ENCODE measurements at regions not wholly inside any gene's neighbourhood (a gene's known extent, or its start where the extent isn't known, plus 50 kb on each side); places are given as distances from the start of the nearest gene placed in this dataset.

DNA sequence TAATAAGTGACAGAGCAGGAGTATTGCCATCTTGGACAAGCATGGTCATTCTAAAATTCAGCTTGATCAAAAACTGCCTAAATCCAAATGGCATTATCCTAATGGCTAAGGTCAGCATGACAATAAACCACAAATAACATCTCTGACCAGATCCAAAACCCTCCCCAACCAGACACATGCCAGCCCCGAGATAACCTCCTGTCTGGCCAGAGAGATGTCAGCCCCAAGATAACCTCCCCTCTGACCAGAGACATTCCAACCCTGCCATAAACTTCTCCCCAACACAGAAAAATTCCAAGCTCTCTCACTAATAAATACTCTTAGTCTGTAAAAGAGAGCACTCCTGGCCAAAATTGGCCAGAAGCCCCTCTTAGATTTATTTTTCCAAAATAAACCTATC is 470.5 kb upstream of the UBE2E2 start:
- DNase-seq (ENCODE audit: low read depth, low spot score) (no peak), FAIRE-seq (no peak)
- no peak overlapping the region for H3K4me3 ChIP-seq (replicated peaks in 1 of 3; ENCODE audit: insufficient read depth in 1 of 3, low read depth in 1 of 3, low read length in 3 of 3)
- no peaks in the 10 kb centered on the region for H3K36me3 ChIP-seq (ENCODE audit: control insufficient read depth in 2 of 2, extremely low read depth in 1 of 2, insufficient read depth in 2 of 2, low read length in 2 of 2)
- no peak overlapping the region for H3K4me2 ChIP-seq (ENCODE audit: insufficient read depth, low read length)
- no peak overlapping the region for H2AFZ ChIP-seq (ENCODE audit: low read depth, low read length)
- CTCF ChIA-PET = no interaction called here
- H3K9me3 ChIP-seq (replicated peaks; ENCODE audit: control insufficient read depth, insufficient read depth, low read length) = no peaks in the 10 kb centered on the region
- no peaks in the 10 kb centered on the region for H3K79me2 ChIP-seq (ENCODE audit: control insufficient read depth, insufficient read depth, low read length)
- intact Hi-C loops (cut with micrococcal nuclease) = no loop called here
- H3K9ac ChIP-seq (replicated peaks; ENCODE audit: extremely low read depth, insufficient read depth, low read length) = no peak overlapping the region
- H3K27me3 ChIP-seq (ENCODE audit: control insufficient read depth in 2 of 2, insufficient read depth in 2 of 2, low read length in 2 of 2) = no peaks in the 10 kb centered on the region
- BruUV-seq (replicated peaks) = no TSS peak
- no peak overlapping the region for H3K27ac ChIP-seq (ENCODE audit: insufficient read depth, low read depth, low read length)
- H3K9me1 ChIP-seq (replicated peaks; ENCODE audit: control insufficient read depth, extremely low read depth, insufficient read depth, low read length) = no peaks in the 10 kb centered on the region
- dilution Hi-C loops (cut with MboI; ENCODE audit: extremely low pct_ligation_motif_present, low sequenced_read_pairs) = no loop called here
- POLR2A ChIA-PET = no interaction called here
- no peaks in the 10 kb centered on the region for H3K4me1 ChIP-seq (ENCODE audit: control insufficient read depth, extremely low read depth, insufficient read depth, low read length)
- TF ChIP-seq JUN (IDR thresholded peaks at IDR 0.05; ENCODE audit: borderline replicate concordance, insufficient read depth, insufficient read length, low read depth) (no peak), FOS (IDR thresholded peaks at IDR 0.05; ENCODE audit: borderline replicate concordance, insufficient read depth, low read length) (no peak), EZH2 (IDR thresholded peaks at IDR 0.05; ENCODE audit: borderline replicate concordance, low read depth, low read length, severe bottlenecking) (no peak), GATA2 (IDR thresholded peaks at IDR 0.05; ENCODE audit: insufficient read depth, insufficient read length, low read depth, low read length) (no peak), MYC (IDR thresholded peaks at IDR 0.05; ENCODE audit: low read depth, low read length) (no peak), POLR2A (IDR thresholded peaks at IDR 0.05; ENCODE audit: low read depth, low read length) (no peak), POLR2AphosphoS5 (IDR thresholded peaks at IDR 0.05; ENCODE audit: insufficient read depth, low read depth, low read length) (no peak)
- TF ChIP-seq, protein P1, sequence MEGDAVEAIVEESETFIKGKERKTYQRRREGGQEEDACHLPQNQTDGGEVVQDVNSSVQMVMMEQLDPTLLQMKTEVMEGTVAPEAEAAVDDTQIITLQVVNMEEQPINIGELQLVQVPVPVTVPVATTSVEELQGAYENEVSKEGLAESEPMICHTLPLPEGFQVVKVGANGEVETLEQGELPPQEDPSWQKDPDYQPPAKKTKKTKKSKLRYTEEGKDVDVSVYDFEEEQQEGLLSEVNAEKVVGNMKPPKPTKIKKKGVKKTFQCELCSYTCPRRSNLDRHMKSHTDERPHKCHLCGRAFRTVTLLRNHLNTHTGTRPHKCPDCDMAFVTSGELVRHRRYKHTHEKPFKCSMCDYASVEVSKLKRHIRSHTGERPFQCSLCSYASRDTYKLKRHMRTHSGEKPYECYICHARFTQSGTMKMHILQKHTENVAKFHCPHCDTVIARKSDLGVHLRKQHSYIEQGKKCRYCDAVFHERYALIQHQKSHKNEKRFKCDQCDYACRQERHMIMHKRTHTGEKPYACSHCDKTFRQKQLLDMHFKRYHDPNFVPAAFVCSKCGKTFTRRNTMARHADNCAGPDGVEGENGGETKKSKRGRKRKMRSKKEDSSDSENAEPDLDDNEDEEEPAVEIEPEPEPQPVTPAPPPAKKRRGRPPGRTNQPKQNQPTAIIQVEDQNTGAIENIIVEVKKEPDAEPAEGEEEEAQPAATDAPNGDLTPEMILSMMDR (IDR thresholded peaks at IDR 0.05; ENCODE audit: extremely low read depth in 1 of 2, insufficient read depth in 1 of 2, low read depth in 1 of 2, low read length in 2 of 2) = no peak
- TF ChIP-seq, protein P2, sequence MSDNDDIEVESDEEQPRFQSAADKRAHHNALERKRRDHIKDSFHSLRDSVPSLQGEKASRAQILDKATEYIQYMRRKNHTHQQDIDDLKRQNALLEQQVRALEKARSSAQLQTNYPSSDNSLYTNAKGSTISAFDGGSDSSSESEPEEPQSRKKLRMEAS (IDR thresholded peaks at IDR 0.05; ENCODE audit: insufficient read depth, insufficient read length) = no peak
- H4K20me1 ChIP-seq (replicated peaks; ENCODE audit: control insufficient read depth, extremely low read depth, insufficient read depth, low read length) = no peaks in the 10 kb centered on the region

Measured in endothelial cell of umbilical vein (primary cell).